Esophagus muscularis mucosa (tissue), 4 donors: ENCODE measurements at regions not wholly inside any gene's neighbourhood (a gene's known extent, or its start where the extent isn't known, plus 50 kb on each side); places are given as distances from the start of the nearest gene placed in this dataset.
"Not testable (repeated sequence)": the region's sequence is repeated elsewhere in the genome, so short reads cannot be mapped to it uniquely, and the experiment has no call there.

Experiments
- EP300 ChIP-seq: sonication (generic); formaldehyde crosslinking; IDR thresholded peaks from one replicate; pipeline ENCODE4 v1.6.1; 2017; ENCODE audit warnings: antibody characterized with exemption
- POLR2A ChIP-seq: fragments of 450-650 bp; IDR thresholded peaks from one replicate; pipeline ENCODE4 v1.6.1; 2017; ENCODE audit warnings: antibody characterized with exemption, moderate library complexity, mild to moderate bottlenecking, low read depth
- POLR2AphosphoS5 ChIP-seq, 2 donors: sonication (generic); formaldehyde crosslinking; IDR thresholded peaks; one replicate each; pipeline ENCODE4 v1.6.1; 2017; ENCODE audit warnings: antibody characterized with exemption in 2 of 2
- TF ChIP-seq, protein P1 (sequence below), 3 experiments: fragments of 200-600 bp in 2 of 3; fragments of 450-650 bp in 1 of 3; sonication (generic) in 2 of 3; IDR thresholded peaks; one replicate each; pipeline ENCODE4 v1.5.1; 2017 to 2019; ENCODE audit warnings: antibody characterized with exemption in 3 of 3, mild to moderate bottlenecking in 2 of 3, moderate library complexity in 1 of 3

DNA sequence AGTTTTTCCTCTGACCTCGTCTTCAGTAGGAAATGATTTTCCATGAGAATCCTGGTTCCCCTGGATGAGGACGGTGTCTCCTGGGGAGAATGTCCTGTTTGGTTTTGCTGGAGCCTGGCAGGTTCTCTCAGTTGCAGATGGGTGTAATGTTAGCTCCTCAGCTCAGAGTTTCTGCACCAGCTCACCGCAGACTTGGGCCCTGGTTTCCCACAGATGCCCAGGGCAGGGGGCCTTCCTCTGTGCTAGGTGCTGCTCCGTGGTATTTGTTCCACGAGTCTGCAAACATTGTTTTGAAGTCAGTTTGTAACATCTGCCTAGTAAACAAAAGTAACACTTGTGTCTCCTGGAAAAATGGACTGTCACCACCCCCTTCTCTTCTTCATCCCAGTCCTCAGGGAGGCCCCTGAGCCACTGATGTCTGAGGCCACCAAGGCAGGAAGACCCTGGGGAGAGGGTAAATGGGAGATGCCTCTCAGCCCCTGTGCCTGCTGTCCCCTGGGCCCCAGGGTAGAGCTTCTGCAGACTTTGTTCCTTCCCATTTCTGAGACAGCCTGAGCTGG is 67.3 kb upstream of the ANTXRL start:
- TF ChIP-seq POLR2A; POLR2AphosphoS5 (IDR thresholded peaks at IDR 0.05); EP300: not testable (repeated sequence)
- TF ChIP-seq, protein P1, sequence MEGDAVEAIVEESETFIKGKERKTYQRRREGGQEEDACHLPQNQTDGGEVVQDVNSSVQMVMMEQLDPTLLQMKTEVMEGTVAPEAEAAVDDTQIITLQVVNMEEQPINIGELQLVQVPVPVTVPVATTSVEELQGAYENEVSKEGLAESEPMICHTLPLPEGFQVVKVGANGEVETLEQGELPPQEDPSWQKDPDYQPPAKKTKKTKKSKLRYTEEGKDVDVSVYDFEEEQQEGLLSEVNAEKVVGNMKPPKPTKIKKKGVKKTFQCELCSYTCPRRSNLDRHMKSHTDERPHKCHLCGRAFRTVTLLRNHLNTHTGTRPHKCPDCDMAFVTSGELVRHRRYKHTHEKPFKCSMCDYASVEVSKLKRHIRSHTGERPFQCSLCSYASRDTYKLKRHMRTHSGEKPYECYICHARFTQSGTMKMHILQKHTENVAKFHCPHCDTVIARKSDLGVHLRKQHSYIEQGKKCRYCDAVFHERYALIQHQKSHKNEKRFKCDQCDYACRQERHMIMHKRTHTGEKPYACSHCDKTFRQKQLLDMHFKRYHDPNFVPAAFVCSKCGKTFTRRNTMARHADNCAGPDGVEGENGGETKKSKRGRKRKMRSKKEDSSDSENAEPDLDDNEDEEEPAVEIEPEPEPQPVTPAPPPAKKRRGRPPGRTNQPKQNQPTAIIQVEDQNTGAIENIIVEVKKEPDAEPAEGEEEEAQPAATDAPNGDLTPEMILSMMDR (IDR thresholded peaks at IDR 0.05) = not testable (repeated sequence)
